ENCODE measurements at regions not wholly inside any gene's neighbourhood (a gene's known extent, or its start where the extent isn't known, plus 50 kb on each side); places are given as distances from the start of the nearest gene placed in this dataset.

DNA sequence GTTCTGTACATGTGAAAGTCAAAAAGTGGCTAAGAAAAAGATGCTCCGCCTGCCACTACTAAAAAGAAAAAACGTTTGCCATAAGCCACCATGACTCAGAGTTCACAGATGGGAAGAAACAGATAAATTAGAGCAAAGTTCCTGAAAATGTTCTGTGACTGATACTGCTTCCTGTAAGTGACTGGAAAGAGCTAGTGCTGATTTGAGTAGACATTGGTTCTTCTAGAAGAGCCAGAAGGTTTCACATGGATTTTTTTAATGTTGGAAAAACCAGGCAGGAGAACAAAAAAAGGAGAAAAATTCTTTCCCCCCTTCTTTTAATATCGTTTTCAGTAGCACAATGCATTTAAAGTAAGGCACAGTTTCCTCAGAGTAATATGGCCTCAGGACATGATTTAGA lies 221.4 kb downstream of the HLX start:
- no peaks in the 10 kb centered on the region for H3K27me3 ChIP-seq (ENCODE audit: control insufficient read depth, insufficient read depth, low read length, poor library complexity, severe bottlenecking)
- H3K4me1 ChIP-seq (ENCODE audit: control insufficient read depth, insufficient read depth, low read length), result no peaks in the 10 kb centered on the region
- H3K36me3 ChIP-seq (ENCODE audit: control insufficient read depth, insufficient read depth, low read length), result no peaks in the 10 kb centered on the region
- H3K9me3 ChIP-seq (ENCODE audit: control insufficient read depth, low read length), result no peaks in the 10 kb centered on the region
- no peak overlapping the region for H3K4me3 ChIP-seq (ENCODE audit: insufficient read depth, low read depth, low read length)
- WGBS, 2 experiments, result 80 to 84% methylated on average over 2 of the region's 3 CpGs
- no peak overlapping the region for H3K27ac ChIP-seq (ENCODE audit: insufficient read depth, low read depth, low read length, poor library complexity, severe bottlenecking)

DNA sequence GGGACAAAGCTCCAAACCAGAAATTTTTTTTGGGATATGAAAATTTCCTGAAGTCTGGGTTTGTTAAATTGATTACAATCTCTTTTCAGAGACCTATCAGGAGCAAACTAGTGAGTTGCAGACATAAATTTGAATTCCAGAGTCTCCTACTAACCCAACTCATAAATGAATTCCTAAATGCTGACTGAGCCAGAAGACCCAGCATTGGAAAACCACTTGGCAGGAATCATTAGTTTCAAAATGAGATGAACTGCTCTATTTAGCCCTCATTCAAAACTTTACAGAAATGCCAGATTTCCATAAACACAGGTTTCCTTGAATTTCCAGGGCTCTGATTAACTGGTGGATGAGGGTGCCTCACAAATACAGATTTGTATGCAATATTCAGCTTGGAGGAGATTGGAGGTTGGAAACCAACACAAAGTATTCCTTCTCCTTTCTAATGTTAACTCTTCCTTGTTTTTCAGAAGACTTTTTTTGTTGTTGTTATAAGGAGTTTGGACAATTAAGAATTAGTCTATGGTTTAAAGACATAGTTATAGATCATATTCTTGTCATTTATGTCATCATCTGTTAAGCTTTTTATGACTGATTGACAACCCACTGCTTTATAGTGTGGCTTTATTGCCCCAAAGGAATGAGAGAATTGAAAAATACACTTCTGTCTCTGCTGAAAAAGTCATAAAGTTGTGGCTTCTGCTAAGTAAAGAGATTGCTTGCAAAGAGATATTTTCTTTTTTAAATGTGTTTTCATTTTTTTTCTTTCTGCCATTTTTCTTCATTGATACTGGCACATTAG lies 222.8 kb downstream of the HLX start:
- Histone ChIP-seq H3K4me1 (ENCODE audit: control insufficient read depth, insufficient read depth, low read length) (no peaks in the 10 kb centered on the region), H3K9me3 (ENCODE audit: control insufficient read depth, low read length) (no peaks in the 10 kb centered on the region), H3K27ac (ENCODE audit: insufficient read depth, low read depth, low read length, poor library complexity, severe bottlenecking) (no peak overlapping the region)

DNA sequence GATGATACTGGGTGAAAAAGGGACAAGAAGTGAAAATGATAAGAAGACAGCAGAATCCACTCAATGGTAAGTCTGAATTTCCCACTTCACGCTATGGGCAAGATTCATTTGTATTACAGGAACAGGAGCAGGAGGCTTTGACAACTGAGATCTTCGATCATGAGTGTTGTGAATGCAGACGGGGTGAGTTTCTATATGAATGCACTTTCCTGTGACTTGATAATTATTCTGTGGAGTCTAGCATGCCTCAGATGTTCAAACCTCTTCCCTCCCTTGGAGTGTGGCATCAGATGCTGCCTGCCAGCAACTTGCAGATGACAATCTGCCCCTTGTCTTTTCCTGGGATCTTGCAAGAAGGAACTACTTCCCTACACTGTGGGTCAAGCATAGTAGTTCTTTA lies 225.4 kb downstream of the HLX start:
- no peak overlapping the region for H3K27ac ChIP-seq (ENCODE audit: insufficient read depth, low read depth, low read length, poor library complexity, severe bottlenecking)
- 95 to 96% methylated on average over 3 of the region's 3 CpGs for WGBS, 2 experiments
- H3K9me3 ChIP-seq (ENCODE audit: control insufficient read depth, low read length), result no peaks in the 10 kb centered on the region
- H3K36me3 ChIP-seq (ENCODE audit: control insufficient read depth, insufficient read depth, low read length), result no peaks in the 10 kb centered on the region
- no peak overlapping the region for H3K4me3 ChIP-seq (ENCODE audit: insufficient read depth, low read depth, low read length)
- H3K27me3 ChIP-seq (ENCODE audit: control insufficient read depth, insufficient read depth, low read length, poor library complexity, severe bottlenecking), result no peaks in the 10 kb centered on the region
- H3K4me1 ChIP-seq (ENCODE audit: control insufficient read depth, insufficient read depth, low read length), result no peaks in the 10 kb centered on the region

More for the DNA sequence above, 222.8 kb downstream of the HLX start:
- Histone ChIP-seq H3K4me3 (ENCODE audit: insufficient read depth, low read depth, low read length) (no peak overlapping the region), H3K27me3 (ENCODE audit: control insufficient read depth, insufficient read depth, low read length, poor library complexity, severe bottlenecking) (no peaks in the 10 kb centered on the region), H3K36me3 (ENCODE audit: control insufficient read depth, insufficient read depth, low read length) (no peaks in the 10 kb centered on the region)

DNA sequence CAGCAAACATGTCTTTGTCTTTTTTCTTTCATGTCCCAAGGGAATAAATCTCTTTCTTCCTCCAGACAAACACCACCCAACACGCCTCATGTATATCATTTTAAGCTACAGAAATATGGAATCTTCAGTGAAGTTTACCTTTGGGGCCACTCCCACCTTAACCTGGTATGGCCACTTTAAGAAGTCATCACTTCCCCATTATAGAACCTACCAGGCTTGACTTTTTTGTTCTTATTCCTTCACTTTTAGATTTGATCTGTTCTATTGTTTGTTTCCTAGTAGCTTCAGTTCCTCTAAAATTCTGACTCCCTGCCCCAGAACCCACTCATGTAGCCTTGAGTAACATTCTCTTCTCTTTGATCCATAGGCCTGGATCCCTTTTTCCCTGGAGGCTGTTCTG lies 226.3 kb downstream of the HLX start:
- no peak overlapping the region for H3K27ac ChIP-seq (ENCODE audit: insufficient read depth, low read depth, low read length, poor library complexity, severe bottlenecking)
- WGBS, 2 experiments, result 89 to 91% methylated on average over 1 of the region's 1 CpG
- no peak overlapping the region for H3K4me3 ChIP-seq (ENCODE audit: insufficient read depth, low read depth, low read length)
- no peaks in the 10 kb centered on the region for H3K4me1 ChIP-seq (ENCODE audit: control insufficient read depth, insufficient read depth, low read length)
- H3K36me3 ChIP-seq (ENCODE audit: control insufficient read depth, insufficient read depth, low read length), result no peaks in the 10 kb centered on the region
- H3K27me3 ChIP-seq (ENCODE audit: control insufficient read depth, insufficient read depth, low read length, poor library complexity, severe bottlenecking), result no peaks in the 10 kb centered on the region
- no peaks in the 10 kb centered on the region for H3K9me3 ChIP-seq (ENCODE audit: control insufficient read depth, low read length)

DNA sequence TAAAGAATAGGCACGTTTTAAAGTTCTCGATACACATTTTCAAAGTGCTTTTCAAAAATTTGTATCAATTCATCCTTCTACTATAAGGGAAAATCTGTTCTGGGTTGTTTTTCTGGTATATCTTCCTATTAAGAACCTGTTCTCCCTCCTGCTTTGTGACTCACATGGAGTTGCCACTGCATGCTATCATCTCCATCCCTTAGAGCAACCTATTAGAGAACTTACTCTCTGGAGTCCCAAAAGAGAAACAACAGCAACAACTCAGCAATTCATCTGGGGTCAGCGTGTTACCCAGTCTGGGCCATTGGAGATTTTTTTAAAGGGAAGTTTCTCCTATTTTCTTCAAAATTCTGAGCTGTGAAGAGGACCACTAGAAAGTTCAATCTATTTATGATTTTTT lies 227.4 kb downstream of the HLX start:
- 86 to 100% methylated on average over 1 of the region's 3 CpGs for WGBS, 2 experiments
- Histone ChIP-seq H3K9me3 (ENCODE audit: control insufficient read depth, low read length) (no peaks in the 10 kb centered on the region), H3K4me3 (ENCODE audit: insufficient read depth, low read depth, low read length) (no peak overlapping the region), H3K27ac (ENCODE audit: insufficient read depth, low read depth, low read length, poor library complexity, severe bottlenecking) (no peak overlapping the region), H3K27me3 (ENCODE audit: control insufficient read depth, insufficient read depth, low read length, poor library complexity, severe bottlenecking) (no peaks in the 10 kb centered on the region), H3K36me3 (ENCODE audit: control insufficient read depth, insufficient read depth, low read length) (no peaks in the 10 kb centered on the region), H3K4me1 (ENCODE audit: control insufficient read depth, insufficient read depth, low read length) (no peaks in the 10 kb centered on the region)

DNA sequence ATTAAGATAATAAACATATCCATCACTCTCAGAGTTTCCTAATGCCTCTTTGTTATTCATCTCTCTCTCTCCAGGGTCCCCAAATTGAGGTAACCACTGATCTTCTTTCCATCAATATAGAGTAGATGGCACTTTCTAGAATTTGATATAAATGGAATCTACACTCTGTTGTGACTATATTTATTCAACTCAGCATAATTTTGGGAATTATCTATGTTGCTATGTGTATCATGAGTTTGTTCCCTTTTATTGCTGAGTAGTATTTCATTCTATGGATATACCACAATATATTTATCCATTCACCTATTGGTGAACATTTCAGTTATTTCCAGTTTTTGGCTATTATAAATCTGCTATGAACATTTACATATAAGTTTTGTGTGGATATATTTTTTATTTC lies 230.7 kb downstream of the HLX start:
- Histone ChIP-seq H3K36me3 (ENCODE audit: control insufficient read depth, insufficient read depth, low read length) (no peaks in the 10 kb centered on the region), H3K27ac (ENCODE audit: insufficient read depth, low read depth, low read length, poor library complexity, severe bottlenecking) (no peak overlapping the region), H3K4me3 (ENCODE audit: insufficient read depth, low read depth, low read length) (no peak overlapping the region), H3K27me3 (ENCODE audit: control insufficient read depth, insufficient read depth, low read length, poor library complexity, severe bottlenecking) (no peaks in the 10 kb centered on the region), H3K9me3 (ENCODE audit: control insufficient read depth, low read length) (no peaks in the 10 kb centered on the region), H3K4me1 (ENCODE audit: control insufficient read depth, insufficient read depth, low read length) (no peaks in the 10 kb centered on the region)

DNA sequence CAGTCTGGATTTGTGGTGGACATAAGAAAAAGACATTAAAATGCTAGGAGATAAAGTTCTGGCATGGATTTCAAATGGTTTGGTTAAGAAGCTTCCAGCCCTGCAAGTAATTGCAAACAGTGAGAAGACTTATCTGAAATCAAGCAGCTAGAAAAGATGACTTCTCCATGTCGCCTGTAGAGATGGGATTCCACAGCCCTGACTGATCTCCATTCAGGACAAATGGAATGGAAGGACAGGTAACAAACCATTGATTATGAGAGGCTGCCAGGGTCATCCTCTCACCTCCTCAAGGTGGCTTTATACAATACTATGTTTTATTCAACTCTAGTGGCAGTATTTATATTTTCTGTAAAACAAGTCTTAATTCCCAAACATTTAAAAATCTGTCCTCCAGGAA lies 237.9 kb downstream of the HLX start:
- Histone ChIP-seq H3K36me3 (ENCODE audit: control insufficient read depth, insufficient read depth, low read length) (no peaks in the 10 kb centered on the region), H3K4me1 (ENCODE audit: control insufficient read depth, insufficient read depth, low read length) (no peaks in the 10 kb centered on the region), H3K27me3 (ENCODE audit: control insufficient read depth, insufficient read depth, low read length, poor library complexity, severe bottlenecking) (no peaks in the 10 kb centered on the region), H3K27ac (ENCODE audit: insufficient read depth, low read depth, low read length, poor library complexity, severe bottlenecking) (no peak overlapping the region), H3K9me3 (ENCODE audit: control insufficient read depth, low read length) (no peaks in the 10 kb centered on the region), H3K4me3 (ENCODE audit: insufficient read depth, low read depth, low read length) (no peak overlapping the region)
- WGBS, 2 experiments, result 90 to 93% methylated on average over 1 of the region's 1 CpG

DNA sequence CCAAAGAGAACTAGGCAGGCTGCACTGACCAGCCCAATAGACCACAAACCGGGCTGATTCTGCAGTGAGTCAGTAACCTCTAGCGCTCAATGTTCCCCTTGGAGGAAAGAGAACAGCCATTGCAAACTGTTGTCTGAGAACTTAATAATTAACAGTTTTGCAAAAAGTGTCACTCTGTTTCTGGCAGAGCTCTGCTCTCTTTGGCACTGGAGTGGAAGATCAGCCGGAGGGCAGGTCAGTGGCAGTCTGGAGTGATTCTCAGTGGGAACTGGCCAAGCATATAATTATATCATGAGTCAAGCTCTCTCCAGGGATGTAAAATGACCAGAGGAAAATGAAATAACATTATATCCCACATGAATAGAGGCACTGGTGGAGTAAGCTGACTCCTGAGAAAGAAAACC lies 238.3 kb downstream of the HLX start:
- H3K9me3 ChIP-seq (ENCODE audit: control insufficient read depth, low read length), result no peaks in the 10 kb centered on the region
- H3K4me3 ChIP-seq (ENCODE audit: insufficient read depth, low read depth, low read length), result no peak overlapping the region
- H3K4me1 ChIP-seq (ENCODE audit: control insufficient read depth, insufficient read depth, low read length), result no peaks in the 10 kb centered on the region
- no peaks in the 10 kb centered on the region for H3K27me3 ChIP-seq (ENCODE audit: control insufficient read depth, insufficient read depth, low read length, poor library complexity, severe bottlenecking)
- H3K27ac ChIP-seq (ENCODE audit: insufficient read depth, low read depth, low read length, poor library complexity, severe bottlenecking), result no peak overlapping the region
- no peaks in the 10 kb centered on the region for H3K36me3 ChIP-seq (ENCODE audit: control insufficient read depth, insufficient read depth, low read length)
- WGBS, 2 experiments, result 90 to 96% methylated on average over 3 of the region's 3 CpGs

DNA sequence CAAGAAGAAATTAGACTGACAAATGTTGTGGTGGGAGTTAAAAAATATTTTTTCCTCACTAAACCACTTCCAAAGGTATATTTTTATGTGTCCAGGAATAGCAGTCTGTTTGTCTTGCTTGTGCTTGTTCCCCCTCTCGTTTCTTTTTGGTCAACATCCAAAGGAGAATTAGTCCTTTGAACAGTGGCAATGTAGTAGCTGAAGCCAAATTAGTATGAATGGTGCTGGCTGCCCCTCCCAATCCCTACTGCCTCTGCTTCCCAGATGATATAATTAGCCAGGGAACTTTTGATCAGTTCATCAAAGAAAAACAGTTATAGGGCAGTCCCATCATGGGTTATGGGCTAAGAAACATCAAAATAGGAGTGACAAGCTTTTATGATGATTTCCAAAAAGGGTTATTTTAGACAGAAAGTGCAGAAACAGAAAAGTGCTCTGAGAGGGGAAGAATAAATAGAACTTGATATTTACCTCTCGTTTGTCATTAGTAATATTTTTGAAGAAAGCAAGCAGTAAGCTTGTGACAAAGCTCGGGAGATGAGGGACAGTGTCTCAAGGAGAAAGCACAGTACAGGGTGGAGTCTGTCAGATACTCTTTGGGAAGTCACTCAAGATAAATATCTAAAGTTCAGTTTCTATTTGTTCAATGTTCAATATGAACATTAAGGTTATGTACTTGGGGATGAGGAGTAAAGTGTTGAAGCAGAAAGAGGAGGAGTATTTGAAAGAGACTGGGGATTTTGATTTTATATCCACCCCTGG lies 239.1 kb downstream of the HLX start:
- no peaks in the 10 kb centered on the region for H3K36me3 ChIP-seq (ENCODE audit: control insufficient read depth, insufficient read depth, low read length)
- H3K4me1 ChIP-seq (ENCODE audit: control insufficient read depth, insufficient read depth, low read length), result no peaks in the 10 kb centered on the region
- no peak overlapping the region for H3K4me3 ChIP-seq (ENCODE audit: insufficient read depth, low read depth, low read length)
- WGBS, 2 experiments, result 90 to 93% methylated on average over 3 of the region's 3 CpGs
- no peaks in the 10 kb centered on the region for H3K9me3 ChIP-seq (ENCODE audit: control insufficient read depth, low read length)
- no peaks in the 10 kb centered on the region for H3K27me3 ChIP-seq (ENCODE audit: control insufficient read depth, insufficient read depth, low read length, poor library complexity, severe bottlenecking)
- H3K27ac ChIP-seq (ENCODE audit: insufficient read depth, low read depth, low read length, poor library complexity, severe bottlenecking), result no peak overlapping the region

DNA sequence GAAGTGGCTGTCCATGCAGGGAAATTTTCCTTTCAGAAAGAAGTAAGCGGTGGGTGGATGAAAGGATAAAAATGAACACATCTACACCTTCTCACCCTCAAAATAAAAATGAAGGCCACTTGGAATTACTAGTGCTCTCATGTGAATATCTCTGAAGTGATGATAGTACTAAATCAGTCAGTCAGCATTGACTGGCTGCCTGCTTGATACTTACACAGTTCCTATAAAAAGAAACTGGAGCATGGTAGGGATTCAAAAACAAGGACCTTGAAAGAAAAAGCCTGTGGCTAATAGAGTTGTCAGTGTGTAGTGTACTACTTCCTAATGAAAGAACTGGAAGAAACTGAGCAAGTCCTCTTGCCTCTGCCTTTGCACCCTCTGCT lies 239.7 kb downstream of the HLX start:
- Histone ChIP-seq H3K36me3 (ENCODE audit: control insufficient read depth, insufficient read depth, low read length) (no peaks in the 10 kb centered on the region), H3K4me3 (ENCODE audit: insufficient read depth, low read depth, low read length) (no peak overlapping the region), H3K27ac (ENCODE audit: insufficient read depth, low read depth, low read length, poor library complexity, severe bottlenecking) (no peak overlapping the region), H3K27me3 (ENCODE audit: control insufficient read depth, insufficient read depth, low read length, poor library complexity, severe bottlenecking) (no peaks in the 10 kb centered on the region), H3K9me3 (ENCODE audit: control insufficient read depth, low read length) (no peaks in the 10 kb centered on the region), H3K4me1 (ENCODE audit: control insufficient read depth, insufficient read depth, low read length) (no peaks in the 10 kb centered on the region)
- WGBS, 2 experiments, result no CpG with 5 or more reads among the region's 1 CpG
